GM19043 (cell line): ENCODE measurements at regions not wholly inside any gene's neighbourhood (a gene's known extent, or its start where the extent isn't known, plus 50 kb on each side); places are given as distances from the start of the nearest gene placed in this dataset.

ENCODE experiments used
- ATAC-seq: cut with Tn5 transposase; IDR thresholded peaks from one replicate; pipeline ENCODE4 v1.9.1; 2021; ENCODE audit warnings: low read depth; ENCODE audit not compliant: unreplicated experiment

GRCh38 chr13:69579351-69579750 lies 528.3 kb upstream of the ATXN8OS start:
- no peak for ATAC-seq

- no peak for ATAC-seq
These were observed 535.9 kb upstream of the ATXN8OS start for GRCh38 chr13:69571606-69572323.

- ATAC-seq = no peak
These were observed 540.1 kb upstream of the ATXN8OS start for GRCh38 chr13:69567514-69567913.

- ATAC-seq = no peak
These were observed 541.4 kb upstream of the ATXN8OS start for GRCh38 chr13:69566104-69566716.

- ATAC-seq = no peak
These were observed 542.3 kb upstream of the ATXN8OS start for GRCh38 chr13:69565334-69565733.

GRCh38 chr13:69556540-69557196 lies 551.0 kb upstream of the ATXN8OS start:
- no peak for ATAC-seq

GRCh38 chr13:69553976-69554375 lies 553.6 kb upstream of the ATXN8OS start:
- no peak for ATAC-seq

GRCh38 chr13:69551193-69551592 lies 556.4 kb upstream of the ATXN8OS start:
- ATAC-seq = no peak

GRCh38 chr13:69547780-69548179 lies 559.8 kb upstream of the ATXN8OS start:
- no peak for ATAC-seq

- no peak for ATAC-seq
These were observed 562.1 kb upstream of the ATXN8OS start for GRCh38 chr13:69545551-69545950.

- no peak for ATAC-seq
These were observed 583.0 kb upstream of the ATXN8OS start for GRCh38 chr13:69524459-69525150.

- no peak for ATAC-seq
These were observed 610.6 kb upstream of the ATXN8OS start for GRCh38 chr13:69496981-69497380.

GRCh38 chr13:69495096-69495495 lies 612.5 kb upstream of the ATXN8OS start:
- ATAC-seq = no peak

GRCh38 chr13:69487576-69487975 lies 620.0 kb upstream of the ATXN8OS start:
- no peak for ATAC-seq

- no peak for ATAC-seq
These were observed 621.5 kb upstream of the ATXN8OS start for GRCh38 chr13:69485991-69486592.

- ATAC-seq = no peak
These were observed 630.2 kb upstream of the ATXN8OS start for GRCh38 chr13:69477451-69477850.

GRCh38 chr13:69474011-69474685 lies 633.5 kb upstream of the ATXN8OS start:
- ATAC-seq = no peak

GRCh38 chr13:69468624-69469023 lies 639.0 kb upstream of the ATXN8OS start:
- ATAC-seq = no peak

GRCh38 chr13:69461397-69461796 lies 646.2 kb upstream of the ATXN8OS start:
- ATAC-seq = no peak

- ATAC-seq = no peak
These were observed 648.3 kb upstream of the ATXN8OS start for GRCh38 chr13:69459346-69459745.
